SK-N-DZ (cell line): ENCODE measurements at regions not wholly inside any gene's neighbourhood (a gene's known extent, or its start where the extent isn't known, plus 50 kb on each side); places are given as distances from the start of the nearest gene placed in this dataset.
"Not testable (repeated sequence)": the region's sequence is repeated elsewhere in the genome, so short reads cannot be mapped to it uniquely, and the experiment has no call there.

Source experiments
- DNase-seq: peaks from one replicate; pipeline ENCODE4 v3.0.0-alpha.2; 2015; ENCODE audit warnings: low spot score

DNA sequence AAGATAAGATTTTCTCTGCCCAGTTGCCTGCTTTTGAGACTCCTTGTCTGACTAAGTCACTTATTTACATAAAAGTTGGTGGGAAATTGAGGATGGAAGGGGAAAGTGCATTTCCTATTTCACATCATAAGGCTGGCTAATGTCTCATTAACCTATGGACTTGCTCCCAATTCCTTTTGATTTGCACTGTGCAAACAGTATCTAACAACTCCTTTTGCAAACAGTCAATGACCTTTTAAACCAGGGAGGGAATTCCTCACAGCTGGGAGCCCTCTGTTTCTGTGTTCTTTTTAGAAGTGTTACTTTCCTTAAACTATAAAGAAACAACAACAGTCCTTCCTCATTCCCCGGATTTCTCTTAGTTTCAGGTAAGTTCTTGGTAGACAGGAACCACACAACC lies 272.8 kb downstream of the RND3 start:
- no peak for DNase-seq

DNA sequence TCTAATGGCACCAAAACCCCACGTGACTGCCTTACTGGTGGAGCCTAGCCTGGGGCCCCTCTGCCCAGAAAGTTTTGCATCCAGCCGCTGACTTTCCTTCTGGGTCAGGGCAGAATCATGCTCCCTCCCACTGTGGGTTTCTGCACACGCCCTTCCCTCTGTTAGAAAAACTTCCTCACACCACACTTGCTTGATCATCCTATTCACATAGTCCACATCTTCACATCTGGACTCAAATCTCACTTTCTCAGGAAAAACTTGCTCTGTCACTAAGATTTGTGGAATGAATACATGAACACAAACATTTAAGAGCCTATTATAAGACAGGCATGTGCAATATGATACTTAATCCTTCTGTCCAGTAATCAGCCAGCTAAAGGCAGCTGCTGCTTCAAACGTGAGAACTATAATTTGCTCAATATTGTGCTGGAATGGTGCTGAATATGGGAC lies 274.7 kb downstream of the RND3 start:
- no peak for DNase-seq

DNA sequence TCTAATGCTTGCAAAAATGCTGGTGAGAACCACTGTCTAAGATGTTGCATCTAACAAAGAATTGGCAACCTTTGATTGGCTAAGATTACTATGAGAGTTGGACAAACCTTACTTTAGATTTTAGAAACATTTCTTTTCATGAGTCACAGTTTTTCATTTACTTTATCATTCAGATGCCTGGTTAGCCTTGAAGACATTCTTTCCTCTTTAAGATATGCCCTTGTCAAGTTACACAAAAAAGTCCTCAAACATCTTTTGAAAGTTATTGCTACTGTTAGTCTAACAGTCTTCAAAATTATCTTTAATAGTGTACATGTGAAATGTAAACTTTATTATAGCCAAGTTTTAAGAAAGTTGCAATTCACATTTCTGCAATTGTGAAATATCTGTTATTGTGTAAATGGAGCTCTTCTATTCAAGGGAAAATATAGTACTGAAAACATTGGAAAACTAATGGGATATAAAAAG lies 276.3 kb downstream of the RND3 start:
- no peak for DNase-seq

DNA sequence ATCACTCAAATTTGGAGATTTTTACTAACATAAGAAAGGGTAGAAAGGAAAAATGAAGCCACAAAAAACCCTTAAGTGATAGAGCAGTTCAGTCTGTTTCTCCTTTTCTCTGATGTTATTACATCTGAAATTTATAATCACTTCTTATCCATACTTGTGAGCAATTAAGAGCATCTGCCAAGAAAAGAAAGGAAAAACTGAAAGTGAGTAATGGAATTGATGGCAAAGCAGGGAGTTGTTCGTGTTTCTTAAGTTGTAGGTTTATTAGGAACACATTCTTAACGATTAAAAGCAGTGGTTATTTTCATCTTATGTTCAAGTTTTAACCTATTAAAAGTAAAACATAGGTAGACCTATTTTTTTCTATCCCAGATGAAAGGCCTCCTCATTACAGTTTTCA lies 277.7 kb downstream of the RND3 start:
- DNase-seq, result no peak

DNA sequence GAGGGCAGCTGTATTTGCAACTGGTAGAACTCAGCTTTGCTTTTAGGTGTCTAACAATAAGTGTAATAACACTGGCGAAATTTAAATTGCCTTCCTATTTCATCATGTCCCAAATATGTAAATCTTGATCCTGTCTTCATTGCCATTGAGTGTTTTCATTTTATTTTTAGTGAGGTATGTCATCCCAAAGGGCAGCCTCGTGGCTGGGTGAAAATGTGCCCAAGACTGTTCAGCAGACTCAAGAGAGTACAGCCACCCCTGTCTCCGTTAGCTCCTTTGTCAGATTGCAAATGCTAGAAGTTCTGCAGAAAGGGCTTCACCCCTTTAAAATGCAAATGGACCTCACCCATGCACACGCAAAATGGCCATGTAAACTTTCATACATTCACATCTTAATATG lies 278.8 kb downstream of the RND3 start:
- no peak for DNase-seq

DNA sequence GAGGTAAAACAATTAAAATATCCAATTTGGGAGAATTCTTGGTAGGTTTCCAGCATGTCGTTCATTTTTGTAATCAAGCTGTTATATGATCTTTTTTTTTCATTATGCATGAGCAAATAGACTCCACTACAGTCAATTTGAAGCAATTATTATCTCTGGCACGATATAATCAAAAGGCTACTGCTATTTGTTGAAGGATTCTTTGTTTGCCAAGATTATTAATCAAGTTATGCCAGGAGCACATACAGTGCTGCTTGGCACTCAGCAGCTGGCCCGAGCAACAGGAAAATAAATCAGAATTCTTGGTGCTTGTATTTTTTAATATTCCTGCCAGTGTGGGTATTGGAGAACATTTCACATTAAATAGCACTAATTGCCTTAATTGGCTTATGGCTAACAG lies 279.5 kb downstream of the RND3 start:
- no peak for DNase-seq

DNA sequence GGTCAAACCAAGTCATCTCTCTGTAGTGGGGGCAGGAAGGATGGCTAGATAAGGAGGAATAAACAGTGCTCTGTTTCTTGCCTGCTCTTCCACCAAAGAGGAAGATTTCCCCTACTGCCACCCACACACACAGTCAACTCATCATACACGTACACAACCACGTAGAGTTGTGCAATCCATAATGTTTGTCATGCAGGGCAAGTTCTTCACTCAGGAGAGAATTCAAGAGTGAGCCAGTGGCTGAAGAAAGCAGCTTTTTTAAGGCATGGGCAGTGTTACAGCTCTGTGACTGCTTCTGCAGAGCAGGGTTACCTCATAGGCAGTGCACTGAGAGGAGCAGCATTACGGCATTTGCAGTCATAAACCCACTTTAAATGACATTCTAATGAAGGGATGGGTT lies 283.0 kb downstream of the RND3 start:
- no peak for DNase-seq

DNA sequence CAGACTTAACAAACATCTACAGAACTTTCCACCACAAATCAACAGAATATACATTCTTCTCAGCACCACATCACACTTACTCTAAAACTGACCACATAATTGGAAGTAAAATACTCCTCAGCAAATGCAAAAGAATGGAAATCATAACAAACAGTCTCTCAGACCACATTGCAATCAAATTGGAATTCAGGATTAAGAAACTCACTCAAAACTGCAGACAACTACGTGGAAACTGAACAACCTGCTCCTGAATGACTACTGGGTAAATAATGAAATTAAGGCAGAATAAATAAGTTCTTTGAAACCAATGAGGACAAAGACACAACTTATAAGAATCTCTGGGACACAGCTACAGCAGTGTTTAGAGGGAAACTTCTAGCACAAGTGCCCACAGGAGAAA lies 292.7 kb downstream of the RND3 start:
- DNase-seq, result not testable (repeated sequence)

DNA sequence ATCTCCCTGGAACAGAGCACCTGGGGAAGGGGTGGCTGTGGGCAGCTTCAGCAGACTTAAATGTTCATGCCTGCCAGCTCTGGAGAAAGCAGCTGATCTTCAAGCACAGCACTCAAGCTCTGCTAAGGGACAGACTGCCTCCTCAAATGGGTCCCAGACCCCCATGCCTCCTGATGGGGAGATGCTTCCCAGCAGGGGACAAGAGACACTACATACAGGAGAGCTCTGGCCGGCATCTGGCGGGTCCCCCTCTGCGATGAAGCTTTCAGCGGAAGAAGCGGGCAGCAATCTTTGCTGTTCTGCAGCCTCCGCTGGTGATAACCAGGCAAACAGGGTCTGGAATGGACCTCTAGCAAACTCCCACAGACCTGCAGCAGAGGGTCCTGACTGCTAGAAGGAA lies 294.8 kb downstream of the RND3 start:
- DNase-seq, result no peak

DNA sequence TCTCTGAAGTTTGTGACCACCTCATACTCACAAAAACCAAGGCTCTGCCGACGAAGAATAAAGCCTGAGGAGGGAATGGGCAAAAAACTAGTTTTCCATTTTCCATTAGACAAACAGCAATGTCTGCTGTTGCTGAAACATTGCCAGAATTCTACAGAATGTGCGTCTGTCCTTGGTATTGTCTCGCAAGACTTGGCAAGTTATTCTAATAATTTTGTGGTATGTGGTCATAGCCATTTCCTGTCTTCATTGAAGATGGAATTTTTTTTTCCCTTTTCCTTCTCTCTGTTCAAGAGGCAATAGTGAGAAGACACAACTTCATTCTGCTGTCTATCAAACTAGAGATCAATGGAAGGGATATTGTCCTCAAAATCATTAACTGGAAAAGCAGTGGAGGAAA lies 296.1 kb downstream of the RND3 start:
- DNase-seq, result no peak

DNA sequence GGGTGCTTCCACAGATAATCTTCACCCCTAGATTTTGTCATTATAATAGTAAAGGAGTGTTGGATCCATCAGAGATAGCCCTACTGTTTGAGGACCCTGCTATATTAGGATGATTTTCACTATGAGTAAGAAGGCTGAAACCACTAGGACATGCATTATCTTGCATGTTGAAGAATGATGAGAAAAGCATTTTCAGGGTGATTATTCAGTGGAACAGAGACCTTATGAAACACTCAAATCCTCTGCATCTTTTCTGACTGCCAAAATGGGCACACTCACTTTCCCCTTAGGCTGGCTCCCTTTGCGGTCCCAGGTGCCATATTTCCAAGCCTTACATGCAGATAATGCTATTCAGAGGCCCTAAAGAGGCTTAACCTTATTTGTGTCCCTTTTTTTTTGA lies 296.9 kb downstream of the RND3 start:
- no peak for DNase-seq

DNA sequence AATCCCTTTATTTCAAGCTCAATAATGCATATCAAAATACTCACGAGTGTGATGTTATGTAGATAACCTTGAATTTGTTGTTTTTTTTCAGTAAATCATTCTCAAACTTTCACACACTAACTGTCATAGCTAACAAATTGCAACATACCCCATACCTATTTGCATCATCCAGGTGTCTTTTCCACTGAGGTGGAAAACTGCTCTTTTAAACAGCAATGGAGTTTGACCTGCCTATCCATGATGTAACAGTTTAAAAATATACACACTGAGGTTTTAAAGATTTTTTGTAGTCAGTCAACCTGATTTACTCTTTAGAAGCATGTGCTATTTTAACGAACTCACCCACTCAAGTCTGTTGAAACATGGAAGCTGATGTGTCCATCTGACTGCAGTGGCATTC lies 298.7 kb downstream of the RND3 start:
- DNase-seq, result no peak

DNA sequence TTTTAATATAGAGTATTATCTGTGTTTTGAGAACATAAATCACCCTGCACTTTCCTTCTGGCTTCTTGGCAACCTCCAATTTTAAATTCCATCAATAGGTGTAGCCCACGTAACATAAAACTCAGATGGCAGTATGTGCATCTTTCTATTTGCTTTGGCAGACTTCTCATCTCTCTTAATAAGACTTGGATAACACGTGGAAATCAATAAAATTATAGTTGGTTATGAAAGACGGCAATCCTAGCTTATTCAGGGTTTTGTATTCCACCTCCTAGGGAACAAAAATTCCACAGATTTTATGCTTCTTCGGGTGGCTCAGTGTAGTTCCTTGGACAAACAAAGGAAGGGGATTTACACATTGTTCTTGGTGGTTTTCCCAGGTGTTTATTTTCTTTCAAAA lies 299.3 kb downstream of the RND3 start:
- no peak for DNase-seq

DNA sequence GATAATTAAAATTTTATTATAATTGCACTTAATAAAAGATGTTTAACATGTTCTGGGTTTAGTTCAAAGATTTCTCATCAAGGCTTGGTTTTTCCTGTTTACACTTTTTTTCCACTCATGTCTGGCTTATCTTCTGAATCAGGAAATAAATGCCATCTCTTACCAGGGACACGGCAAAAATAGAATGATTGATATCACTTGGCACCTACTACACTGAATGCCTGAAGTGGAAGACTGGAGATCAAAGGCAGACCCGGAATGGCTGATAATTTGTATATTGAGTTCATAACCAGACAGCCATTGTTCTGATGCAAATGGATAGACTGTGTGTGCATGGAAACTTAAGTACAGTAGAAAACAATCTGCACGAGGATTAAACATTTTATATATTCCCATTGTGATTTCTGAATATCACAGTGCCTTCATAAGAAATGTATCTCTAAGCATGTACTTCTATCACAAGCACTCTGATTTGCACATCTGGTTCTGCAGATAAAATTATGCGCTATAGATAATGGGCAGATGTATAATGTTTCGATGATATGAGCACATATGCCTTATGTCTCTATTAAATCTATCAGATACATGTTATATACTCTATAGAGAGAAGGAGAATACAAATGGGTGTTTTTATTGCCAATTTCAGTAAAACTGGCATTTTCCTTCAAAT lies 304.8 kb downstream of the RND3 start:
- no peak for DNase-seq

DNA sequence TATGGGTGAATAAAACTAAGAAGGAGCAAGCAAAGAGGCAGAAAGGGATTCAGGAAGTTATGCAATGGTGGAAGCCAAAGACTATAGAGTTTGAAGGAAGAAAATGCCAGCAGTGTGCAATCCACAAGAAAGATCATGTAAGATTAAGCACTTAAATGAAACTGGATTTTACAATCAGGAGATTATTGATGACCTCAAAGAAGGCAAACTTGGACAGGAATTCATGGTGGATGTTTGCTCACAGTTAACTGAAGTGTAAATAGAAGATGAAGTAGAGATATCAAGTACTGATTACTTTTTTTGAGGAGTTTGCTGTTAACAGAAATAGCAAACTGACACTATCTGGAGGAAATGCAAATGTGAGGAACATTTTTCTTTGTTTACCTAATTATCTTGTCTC lies 308.9 kb downstream of the RND3 start:
- DNase-seq, result no peak

DNA sequence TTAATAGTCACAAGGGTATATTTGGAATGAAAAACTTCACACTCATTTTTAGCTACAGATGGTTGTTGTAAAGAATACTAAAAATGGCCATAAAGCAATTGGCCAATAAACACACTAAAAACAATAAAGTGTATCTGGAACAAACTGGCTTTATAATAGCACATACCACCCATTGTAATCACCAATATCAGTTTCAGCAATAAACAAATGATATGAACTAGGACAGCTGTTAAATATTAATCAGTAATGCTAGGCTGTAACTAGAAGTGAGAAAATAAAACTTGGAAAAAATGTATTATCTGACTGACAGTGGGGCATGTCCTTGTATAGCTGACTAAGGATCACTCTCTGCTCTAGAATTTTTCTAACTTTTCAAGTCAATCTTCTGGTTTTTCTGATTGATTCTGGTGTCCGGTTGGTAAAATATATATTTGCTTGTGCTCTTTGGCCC lies 312.5 kb downstream of the RND3 start:
- no peak for DNase-seq

DNA sequence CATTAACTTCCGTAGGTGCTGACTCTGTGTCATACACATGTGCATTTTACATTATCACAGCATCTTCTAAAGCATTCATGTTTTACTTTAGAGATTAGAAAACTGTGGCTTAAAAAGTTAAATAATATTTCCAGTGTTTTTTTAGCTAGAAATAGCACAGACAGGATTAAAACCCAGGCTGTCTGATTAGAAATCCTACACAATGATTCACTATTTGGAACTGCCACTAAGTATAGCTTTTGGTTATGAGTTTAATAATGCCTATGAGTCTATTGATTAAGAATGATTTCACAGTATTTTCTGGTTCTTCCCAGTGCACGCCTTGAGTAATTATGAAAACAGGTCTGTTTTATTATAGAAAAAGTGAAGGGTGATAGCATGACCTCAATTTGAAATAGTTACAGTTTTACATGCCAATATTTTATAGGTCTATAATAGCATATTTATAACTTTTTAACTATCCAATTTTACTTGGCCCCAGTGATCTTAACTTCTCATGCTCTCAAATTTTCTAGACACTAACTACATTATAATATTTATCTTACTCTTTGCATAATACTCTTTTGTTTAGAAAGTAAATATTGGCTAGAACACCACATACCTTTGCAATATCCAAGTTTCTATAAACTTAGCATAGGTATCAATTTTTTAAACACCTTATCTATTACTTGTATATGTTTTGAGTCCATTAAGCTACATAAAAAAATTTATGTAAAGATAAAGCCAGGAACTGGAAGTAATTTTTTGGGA lies 313.2 kb downstream of the RND3 start:
- no peak for DNase-seq

DNA sequence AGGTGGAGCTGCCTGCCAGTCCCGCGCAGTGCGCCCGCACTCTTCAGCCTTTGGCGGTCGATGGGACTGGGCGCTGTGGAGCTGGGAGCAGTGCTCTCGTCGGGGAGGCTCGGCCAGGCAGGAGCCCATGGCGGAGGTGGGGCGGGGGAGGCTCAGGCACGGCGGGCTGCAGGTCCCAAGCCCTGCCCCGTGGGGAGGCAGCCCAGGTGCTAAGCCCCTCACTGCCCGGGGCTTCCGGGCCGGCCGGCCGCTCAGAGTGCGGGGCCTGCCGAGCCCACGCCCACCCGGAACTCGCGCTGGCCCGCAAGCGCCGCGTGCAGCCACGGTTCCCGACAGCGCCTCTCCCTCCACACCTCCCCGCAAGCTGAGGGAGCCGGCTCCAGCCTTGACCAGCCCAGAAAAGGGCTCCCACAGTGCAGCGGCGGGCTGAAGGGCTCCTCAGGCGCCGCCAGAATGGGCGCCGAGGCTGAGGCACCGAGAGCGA lies 316.4 kb downstream of the RND3 start:
- DNase-seq, result no peak

DNA sequence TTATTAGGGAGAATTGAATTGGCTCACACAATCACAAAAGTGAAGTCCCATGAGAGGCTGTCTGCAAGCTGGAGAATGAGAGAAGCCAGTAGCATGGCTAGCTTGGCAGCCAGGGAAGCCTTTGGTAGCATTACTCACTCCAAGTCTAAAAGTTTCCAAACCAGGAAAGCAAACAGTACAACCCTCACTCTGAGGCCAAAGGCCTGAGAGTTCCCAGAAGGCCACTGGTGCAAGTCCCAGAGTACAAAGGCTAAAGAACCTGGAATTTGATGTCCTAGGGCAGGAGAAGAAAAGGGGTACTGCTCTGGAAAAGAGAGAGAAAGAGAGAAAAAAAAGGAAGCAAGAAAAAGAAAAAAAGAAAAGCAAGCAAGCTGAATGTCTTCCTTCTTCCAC lies 318.2 kb downstream of the RND3 start:
- no peak for DNase-seq

DNA sequence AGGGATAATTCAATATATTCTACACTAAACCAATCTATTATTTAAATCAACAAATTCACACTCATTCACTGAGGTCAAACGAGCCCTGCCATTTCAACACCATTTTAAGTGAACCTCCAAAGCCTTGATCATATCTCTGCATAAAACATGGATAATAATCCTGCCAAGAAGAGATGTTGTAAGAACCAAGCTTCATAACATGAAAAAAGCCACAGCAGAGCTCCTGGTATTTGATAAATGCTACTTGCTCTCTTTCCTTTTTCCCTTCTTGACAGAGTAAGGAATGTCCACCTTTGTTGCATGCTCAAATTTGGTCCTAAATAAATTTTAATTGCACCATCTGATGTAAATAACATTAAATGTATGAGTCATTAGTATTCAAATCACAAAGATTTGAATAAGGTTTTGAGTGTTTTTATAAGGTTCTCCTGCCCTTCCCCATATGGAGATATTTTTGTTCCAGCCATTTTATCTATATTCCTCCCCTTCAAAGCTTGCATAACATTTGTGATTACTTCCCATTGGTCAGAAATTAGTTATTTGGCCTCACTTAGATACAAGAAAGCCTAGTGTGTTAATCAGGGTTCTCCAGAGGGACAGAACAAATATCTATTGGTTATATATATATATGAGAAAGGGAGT lies 318.8 kb downstream of the RND3 start:
- no peak for DNase-seq

DNA sequence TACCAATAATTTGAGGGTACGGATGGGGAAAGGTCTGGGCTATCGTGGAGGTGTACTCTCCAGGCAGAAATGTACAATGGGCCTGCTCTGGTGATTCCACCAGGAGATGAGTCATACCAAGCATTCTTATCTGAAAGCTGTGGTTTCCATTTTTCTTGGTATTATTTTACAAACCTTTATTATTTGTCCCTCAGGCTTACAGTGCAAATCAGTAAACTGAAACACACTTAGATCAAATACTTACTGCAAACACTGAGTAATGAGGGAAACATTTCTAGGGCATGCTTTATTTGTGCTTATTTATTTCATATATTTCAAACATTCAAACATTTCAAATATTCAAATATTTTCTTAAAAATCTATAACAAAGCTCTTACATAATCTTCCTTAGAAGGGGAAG lies 319.8 kb downstream of the RND3 start:
- no peak for DNase-seq

DNA sequence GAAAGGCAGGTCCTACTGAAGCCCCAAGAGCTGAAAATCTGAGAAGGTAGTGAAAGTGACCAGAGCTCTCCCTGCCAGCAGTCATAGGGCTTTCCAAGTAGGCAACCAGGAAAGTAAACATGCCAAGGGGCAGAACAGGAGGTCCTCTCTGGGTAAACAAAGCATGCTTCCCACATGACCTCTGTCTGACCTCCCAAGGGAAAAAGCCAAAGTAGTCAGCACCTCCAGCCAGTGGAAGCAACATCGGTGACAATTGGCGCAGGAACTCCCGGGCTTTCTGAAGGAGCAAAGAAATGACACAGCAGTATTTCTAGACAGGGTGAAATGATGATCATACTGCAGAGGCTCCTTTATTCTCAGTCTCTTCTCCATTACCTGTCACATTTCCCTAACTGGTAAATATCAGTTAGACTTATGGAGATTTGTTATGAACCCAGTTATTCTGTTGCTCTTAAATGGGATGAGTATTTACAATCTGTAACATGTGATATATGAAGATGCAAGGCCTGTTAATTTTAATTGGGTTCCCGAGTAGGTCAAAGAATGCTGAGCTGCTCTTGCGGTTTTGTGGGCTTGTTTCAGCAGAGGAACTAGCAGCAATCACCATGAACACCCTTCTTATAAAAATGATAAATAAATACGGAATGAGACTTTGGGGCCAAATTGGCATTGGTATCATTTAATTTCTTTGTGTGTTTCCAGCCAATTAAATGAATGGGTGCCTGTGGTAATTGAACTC lies 321.0 kb downstream of the RND3 start:
- DNase-seq, result no peak
